H1 (cell line): ENCODE measurements at regions not wholly inside any gene's neighbourhood (a gene's known extent, or its start where the extent isn't known, plus 50 kb on each side); places are given as distances from the start of the nearest gene placed in this dataset.

Experiments
- CTCF ChIA-PET: fragments of 300-600 bp; sonication (Branson Sonifier 250); formaldehyde crosslinking; loops from one replicate; lab custom pipeline; 2021; ENCODE audit not compliant: partially characterized antibody; lab: Charles Lee
- POLR2A ChIA-PET: fragments of 300-600 bp; sonication (Branson Sonifier 250); formaldehyde crosslinking; loops from one replicate; lab custom pipeline; 2021; ENCODE audit warnings: inconsistent platforms; ENCODE audit not compliant: partially characterized antibody; lab: Charles Lee
- DNase-seq, 2 experiments: peaks; one replicate each; pipeline versions ENCODE4 v3.0.0 to v3.0.0-alpha.2; 2010 to 2022; ENCODE audit warnings: low spot score in 2 of 2, low read depth in 1 of 2, mixed read lengths in 1 of 2
- FAIRE-seq: peaks from 2 replicates; lab custom pipeline; 2011; peaks lifted over from hg19 to GRCh38; lab: Jason Lieb, UNC
- H2AFZ ChIP-seq: 2 replicates; pipeline ENCODE4 v1.8.1; 2012; ENCODE audit warnings: low read length, inconsistent platforms
- H2AK5ac ChIP-seq: 2 replicates; pipeline ENCODE4 v1.6.1; 2013; ENCODE audit warnings: low read depth, low read length
- H2BK120ac ChIP-seq: replicated peaks from 2 replicates; pipeline ENCODE3; 2013; ENCODE audit warnings: low read depth, low read length, inconsistent platforms
- H2BK12ac ChIP-seq: 2 replicates; pipeline ENCODE4 v1.6.1; 2013; ENCODE audit warnings: low read depth, low read length
- H2BK15ac ChIP-seq: 2 replicates; pipeline ENCODE4 v1.6.1; 2013; ENCODE audit warnings: low read length
- H2BK20ac ChIP-seq: 2 replicates; pipeline ENCODE4 v1.6.1; 2013; ENCODE audit warnings: low read length
- H2BK5ac ChIP-seq: 2 replicates; pipeline ENCODE4 v1.6.1; 2013; ENCODE audit warnings: low read depth, low read length
- H3K14ac ChIP-seq: 2 replicates; pipeline ENCODE4 v1.6.1; 2013; ENCODE audit warnings: inconsistent platforms; ENCODE audit not compliant: insufficient read length
- H3K18ac ChIP-seq: 2 replicates; pipeline ENCODE4 v1.6.1; 2013; ENCODE audit warnings: low read length; ENCODE audit errors: extremely low read depth
- H3K23ac ChIP-seq: 2 replicates; pipeline ENCODE4 v1.6.1; 2013; ENCODE audit warnings: inconsistent platforms; ENCODE audit not compliant: insufficient read length
- H3K23me2 ChIP-seq: 2 replicates; pipeline ENCODE4 v1.6.1; 2013; ENCODE audit warnings: low read depth, low read length
- H3K27ac ChIP-seq: 2 replicates; pipeline ENCODE4 v1.6.1; 2011; ENCODE audit warnings: low read depth, low read length, inconsistent platforms
- H3K27me3 ChIP-seq, 4 experiments: replicated peaks in 1 of 4; 1 replicate in 1 of 4; 2 replicates in 3 of 4; pipeline versions ENCODE4 v1.6.1 to v1.8.1; 2011 to 2013; ENCODE audit warnings: low read length in 3 of 4, mild to moderate bottlenecking in 3 of 4, inconsistent platforms in 2 of 4, mixed read lengths in 2 of 4, moderate library complexity in 1 of 4; ENCODE audit not compliant: control insufficient read depth in 3 of 4, insufficient read depth in 3 of 4; ENCODE audit errors: extremely low read depth in 1 of 4
- H3K36me3 ChIP-seq, 4 experiments: 2 replicates each; pipeline versions ENCODE4 v1.6.1 to v1.8.1; 2011 to 2013; ENCODE audit warnings: mild to moderate bottlenecking in 4 of 4, low read length in 3 of 4, moderate library complexity in 2 of 4, control low read depth in 1 of 4, inconsistent platforms in 1 of 4; ENCODE audit not compliant: insufficient read depth in 4 of 4, control insufficient read depth in 2 of 4
- H3K4ac ChIP-seq: replicated peaks from 2 replicates; pipeline ENCODE3; 2013; ENCODE audit warnings: low read length, low read depth, mixed read lengths, inconsistent platforms; ENCODE audit not compliant: insufficient read length
- H3K4me1 ChIP-seq, 4 experiments: replicated peaks in 1 of 4; 1 replicate in 1 of 4; 2 replicates in 3 of 4; pipeline versions ENCODE4 v1.6.1 to v1.8.1; 2011 to 2013; ENCODE audit warnings: low read length in 3 of 4, inconsistent platforms in 2 of 4, mixed read lengths in 1 of 4; ENCODE audit not compliant: insufficient read depth in 4 of 4, control insufficient read depth in 3 of 4
- H3K4me2 ChIP-seq, 2 experiments: 2 replicates each; pipeline versions ENCODE4 v1.6.1 to v1.8.1; 2011 to 2013; ENCODE audit warnings: low read depth in 2 of 2, low read length in 2 of 2, control low read depth in 1 of 2, inconsistent platforms in 1 of 2, mild to moderate bottlenecking in 1 of 2; ENCODE audit not compliant: insufficient read depth in 1 of 2
- H3K4me3 ChIP-seq, 4 experiments: fragments of 200-600, 300-600 bp in 1 of 4; sonication (generic), shearing (Covaris generic), sonication (Bioruptor Twin) in 1 of 4; 2 replicates each; pipeline versions ENCODE4 v1.5.1 to v1.8.1; 2011 to 2016; ENCODE audit warnings: low read length in 4 of 4, low read depth in 3 of 4, control low read depth in 2 of 4, inconsistent platforms in 2 of 4, mild to moderate bottlenecking in 2 of 4, mixed read lengths in 1 of 4, moderate library complexity in 1 of 4; ENCODE audit not compliant: insufficient read depth in 2 of 4; ENCODE audit errors: extremely low read depth in 1 of 4
- H3K56ac ChIP-seq: replicated peaks from 2 replicates; pipeline ENCODE3; 2013; ENCODE audit warnings: low read depth, mild to moderate bottlenecking, mixed read lengths, low read length, inconsistent platforms; ENCODE audit not compliant: insufficient read length
- H3K79me1 ChIP-seq: 2 replicates; pipeline ENCODE4 v1.6.1; 2013; ENCODE audit warnings: low read depth, low read length, control low read depth
- H3K79me2 ChIP-seq, 2 experiments: 2 replicates each; pipeline versions ENCODE4 v1.6.1 to v1.8.1; 2012 to 2013; ENCODE audit warnings: low read length in 2 of 2, mild to moderate bottlenecking in 2 of 2, inconsistent platforms in 1 of 2; ENCODE audit not compliant: insufficient read depth in 2 of 2, control insufficient read depth in 1 of 2
- H3K9ac ChIP-seq, 4 experiments: replicated peaks in 1 of 4; 1 replicate in 1 of 4; 2 replicates in 3 of 4; pipeline versions ENCODE4 v1.6.1 to v1.8.1; 2011 to 2013; ENCODE audit warnings: low read depth in 3 of 4, low read length in 3 of 4, control low read depth in 2 of 4, mild to moderate bottlenecking in 2 of 4, moderate library complexity in 2 of 4, inconsistent platforms in 1 of 4; ENCODE audit errors: extremely low read depth in 1 of 4
- H3K9me3 ChIP-seq, 2 experiments: 2 replicates each; pipeline versions ENCODE4 v1.6.1 to v1.8.1; 2012 to 2013; ENCODE audit warnings: mild to moderate bottlenecking in 2 of 2, moderate library complexity in 2 of 2, control low read depth in 1 of 2, inconsistent platforms in 1 of 2, low read depth in 1 of 2, low read length in 1 of 2, mixed read lengths in 1 of 2; ENCODE audit not compliant: insufficient read depth in 2 of 2
- H4K20me1 ChIP-seq, 2 experiments: replicated peaks in 1 of 2; 2 replicates each; pipeline versions ENCODE3 to v1.8.1; 2011 to 2013; ENCODE audit warnings: inconsistent platforms in 2 of 2, low read length in 2 of 2, mild to moderate bottlenecking in 1 of 2; ENCODE audit not compliant: insufficient read depth in 2 of 2, control insufficient read depth in 1 of 2
- H4K5ac ChIP-seq: 2 replicates; pipeline ENCODE4 v1.6.1; 2013; ENCODE audit warnings: low read length, low read depth, mixed read lengths, inconsistent platforms; ENCODE audit not compliant: insufficient read length
- H4K8ac ChIP-seq: 2 replicates; pipeline ENCODE4 v1.8.0; 2013; ENCODE audit warnings: mild to moderate bottlenecking, moderate library complexity, low read length, inconsistent platforms; ENCODE audit not compliant: insufficient read depth; ENCODE audit errors: extremely low read depth
- H4K91ac ChIP-seq: replicated peaks from 2 replicates; pipeline ENCODE3; 2013; ENCODE audit warnings: low read length, mixed read lengths, inconsistent platforms; ENCODE audit not compliant: insufficient read length
- KDM5A ChIP-seq: fragments of 200-600 bp; IDR thresholded peaks from 2 replicates; pipeline ENCODE4 v1.7.1; 2012; ENCODE audit warnings: mild to moderate bottlenecking, low read length, inconsistent platforms, mixed read lengths
- RFX5 ChIP-seq: IDR thresholded peaks from 2 replicates; pipeline ENCODE4 v1.6.1; 2011; ENCODE audit warnings: low read depth, low read length, improper control_type of control experiment, borderline replicate concordance
- SP4 ChIP-seq: IDR thresholded peaks from 2 replicates; pipeline ENCODE4 v1.6.1; 2012; ENCODE audit warnings: low read length, inconsistent platforms
- YY1 ChIP-seq: IDR thresholded peaks from 2 replicates; pipeline ENCODE4 v1.6.1; 2011; ENCODE audit warnings: low read depth, mild to moderate bottlenecking, low read length
- ZNF274 ChIP-seq: IDR thresholded peaks from 2 replicates; pipeline ENCODE4 v1.7.0; 2012; ENCODE audit warnings: low read length, borderline replicate concordance; ENCODE audit errors: extremely low read depth

- no peak overlapping the region for H3K23ac ChIP-seq
- no peak overlapping the region for H3K18ac ChIP-seq
- no peaks in the 10 kb centered on the region for H3K23me2 ChIP-seq
- no peaks in the 10 kb centered on the region for H4K20me1 ChIP-seq
- no peak overlapping the region for H2BK120ac ChIP-seq
- no peak overlapping the region for H3K4ac ChIP-seq
- H3K27me3 ChIP-seq, result no peaks in the 10 kb centered on the region
- H2AK5ac ChIP-seq, result no peak overlapping the region
- H3K79me1 ChIP-seq, result no peaks in the 10 kb centered on the region
- H4K5ac ChIP-seq, result no peak overlapping the region
- H2BK20ac ChIP-seq, result no peak overlapping the region
- no peak for TF ChIP-seq KDM5A
- TF ChIP-seq SP4, result no peak
- TF ChIP-seq YY1, result no peak
- peak; percentile 51; the same call in 1 of the 2 replicates for TF ChIP-seq RFX5
- TF ChIP-seq ZNF274, result no peak
- TF ChIP-seq, all 59 proteins: peak for 1
- ChIA-PET CTCF (interaction anchor here (1.3 to 1.5 kb wide), 2 partner anchors 52 to 254 kb away, joined by 3 to 5 read pairs; no protein-coding TSS in a partner anchor), POLR2A (no interaction called here)
- H3K14ac ChIP-seq, result no peak overlapping the region
- H2AFZ ChIP-seq, result no peak overlapping the region
- no peak overlapping the region for H4K91ac ChIP-seq
- peak overlapping the region in 1 of 4 experiments; percentile 8; a peak in 1 of 8 replicates for H3K4me3 ChIP-seq
- H3K27ac ChIP-seq, result no peak overlapping the region
- H2BK12ac ChIP-seq, result no peak overlapping the region
- no peak overlapping the region for H3K9ac ChIP-seq
- no peak overlapping the region for H3K56ac ChIP-seq
- H2BK15ac ChIP-seq, result no peak overlapping the region
- no peak overlapping the region for H3K4me2 ChIP-seq
- no peak for DNase-seq
- no peak overlapping the region for H4K8ac ChIP-seq
- no peak for FAIRE-seq
- H2BK5ac ChIP-seq, result no peak overlapping the region
- H3K79me2 ChIP-seq, result no peaks in the 10 kb centered on the region
- H3K4me1 ChIP-seq, result no peaks in the 10 kb centered on the region
- peaks cover 20 to 33% of the 10 kb centered on the region in 2 experiments for H3K9me3 ChIP-seq
- no peaks in the 10 kb centered on the region for H3K36me3 ChIP-seq
Measured at GRCh38 chr1:209461168-209461567, 122.3 kb upstream of the CAMK1G start.
